Skin epidermis (tissue), 12 donors: ENCODE measurements at regions not wholly inside any gene's neighbourhood (a gene's known extent, or its start where the extent isn't known, plus 50 kb on each side); places are given as distances from the start of the nearest gene placed in this dataset.

ENCODE experiments used
- H3K27ac ChIP-seq, 21 experiments: fragments of 200-600 bp; sonication (generic) in 11 of 21; one replicate each; pipeline ENCODE4 v1.5.0; 2020; ENCODE audit warnings: mild to moderate bottlenecking in 3 of 21, inconsistent platforms in 2 of 21, moderate library complexity in 2 of 21
- H3K4me3 ChIP-seq, 7 experiments: fragments of 200-600 bp; sonication (generic) in 2 of 7; one replicate each; pipeline ENCODE4 v1.5.0; 2020; ENCODE audit warnings: inconsistent platforms in 2 of 7, mild to moderate bottlenecking in 2 of 7, moderate library complexity in 1 of 7

GRCh38 chr1:147811273-147811672 is 50.9 kb upstream of the GJA5 start:
- H3K27ac ChIP-seq: no peak overlapping the region

GRCh38 chr1:147811751-147812150 is 51.3 kb upstream of the GJA5 start:
- Histone ChIP-seq H3K4me3 (no peak overlapping the region), H3K27ac (no peak overlapping the region)

More at GRCh38 chr1:147811273-147811672, 50.9 kb upstream of the GJA5 start:
- no peak overlapping the region for H3K4me3 ChIP-seq

GRCh38 chr1:147812799-147813198 is 52.4 kb upstream of the GJA5 start:
- Histone ChIP-seq H3K4me3 (no peak overlapping the region), H3K27ac (no peak overlapping the region)

GRCh38 chr1:147815503-147815902 is 55.1 kb upstream of the GJA5 start:
- Histone ChIP-seq H3K4me3 (no peak overlapping the region), H3K27ac (no peak overlapping the region)

- no peak overlapping the region for H3K4me3 ChIP-seq
- no peak overlapping the region for H3K27ac ChIP-seq
These were observed 60.4 kb upstream of the GJA5 start for GRCh38 chr1:147820761-147821297.

GRCh38 chr1:147821883-147822282 is 61.5 kb upstream of the GJA5 start:
- no peak overlapping the region for H3K4me3 ChIP-seq
- H3K27ac ChIP-seq: no peak overlapping the region

- no peak overlapping the region for H3K27ac ChIP-seq
These were observed 61.9 kb upstream of the GJA5 start for GRCh38 chr1:147822292-147822691.

GRCh38 chr1:147824001-147824400 is 63.6 kb upstream of the GJA5 start:
- Histone ChIP-seq H3K27ac (no peak overlapping the region), H3K4me3 (no peak overlapping the region)

More at GRCh38 chr1:147822292-147822691, 61.9 kb upstream of the GJA5 start:
- no peak overlapping the region for H3K4me3 ChIP-seq

GRCh38 chr1:147824798-147825197 is 64.4 kb upstream of the GJA5 start:
- Histone ChIP-seq H3K27ac (no peak overlapping the region), H3K4me3 (no peak overlapping the region)

GRCh38 chr1:147825586-147825985 is 65.2 kb upstream of the GJA5 start:
- Histone ChIP-seq H3K4me3 (no peak overlapping the region), H3K27ac (no peak overlapping the region)

GRCh38 chr1:147826259-147826658 is 65.9 kb upstream of the GJA5 start:
- Histone ChIP-seq H3K27ac (no peak overlapping the region), H3K4me3 (no peak overlapping the region)

GRCh38 chr1:147833231-147833860 is 69.2 kb upstream of the GJA8 start:
- Histone ChIP-seq H3K4me3 (no peak overlapping the region), H3K27ac (no peak overlapping the region)

- no peak overlapping the region for H3K4me3 ChIP-seq
- no peak overlapping the region for H3K27ac ChIP-seq
These were observed 68.4 kb upstream of the GJA8 start for GRCh38 chr1:147834181-147834580.

- Histone ChIP-seq H3K4me3 (no peak overlapping the region), H3K27ac (no peak overlapping the region)
These were observed 67.8 kb upstream of the GJA8 start for GRCh38 chr1:147834810-147835209.

GRCh38 chr1:147837129-147837963 is 65.2 kb upstream of the GJA8 start:
- H3K4me3 ChIP-seq: no peak overlapping the region
- no peak overlapping the region for H3K27ac ChIP-seq

- Histone ChIP-seq H3K4me3 (no peak overlapping the region), H3K27ac (no peak overlapping the region)
These were observed 64.7 kb upstream of the GJA8 start for GRCh38 chr1:147837964-147838292.

GRCh38 chr1:147840909-147841308 is 61.7 kb upstream of the GJA8 start:
- H3K27ac ChIP-seq: no peak overlapping the region
- H3K4me3 ChIP-seq: no peak overlapping the region

GRCh38 chr1:147842578-147842977 is 60.0 kb upstream of the GJA8 start:
- Histone ChIP-seq H3K27ac (no peak overlapping the region), H3K4me3 (no peak overlapping the region)

GRCh38 chr1:147843486-147843885 is 59.1 kb upstream of the GJA8 start:
- Histone ChIP-seq H3K27ac (no peak overlapping the region), H3K4me3 (no peak overlapping the region)

- Histone ChIP-seq H3K27ac (no peak overlapping the region), H3K4me3 (no peak overlapping the region)
These were observed 54.8 kb upstream of the GJA8 start for GRCh38 chr1:147847831-147848230.
